Tibial nerve (tissue), 4 donors: ENCODE measurements at regions not wholly inside any gene's neighbourhood (a gene's known extent, or its start where the extent isn't known, plus 50 kb on each side); places are given as distances from the start of the nearest gene placed in this dataset.
"Not testable (repeated sequence)": the region's sequence is repeated elsewhere in the genome, so short reads cannot be mapped to it uniquely, and the experiment has no call there.

ENCODE experiments used
- DNase-seq, 2 donors: peaks; one replicate each; pipeline ENCODE4 v3.0.0-alpha.2; 2019; ENCODE audit warnings: low spot score in 2 of 2
- H3K27ac ChIP-seq, 4 donors: fragments of 200-600 bp; sonication (generic) in 3 of 4; one replicate each; pipeline ENCODE4 v1.5.1; 2017 to 2019; ENCODE audit warnings: mild to moderate bottlenecking in 1 of 4
- H3K27me3 ChIP-seq, 2 donors: fragments of 200-600 bp; sonication (generic) in 1 of 2; one replicate each; pipeline versions ENCODE4 v1.5.1 to v1.6.0; 2017 to 2019
- H3K36me3 ChIP-seq, 3 donors: fragments of 200-600 bp; sonication (generic); one replicate each; pipeline ENCODE4 v1.5.1; 2018 to 2019
- H3K4me1 ChIP-seq, 4 donors: fragments of 200-600 bp; sonication (generic) in 3 of 4; one replicate each; pipeline ENCODE4 v1.5.1; 2017 to 2019
- H3K4me3 ChIP-seq, 4 donors: fragments of 200-600 bp; sonication (generic) in 3 of 4; one replicate each; pipeline ENCODE4 v1.5.1; 2017 to 2019; ENCODE audit warnings: mild to moderate bottlenecking in 1 of 4, moderate library complexity in 1 of 4
- H3K9me3 ChIP-seq, 4 donors: fragments of 200-600 bp; sonication (generic) in 3 of 4; one replicate each; pipeline ENCODE4 v1.5.1; 2017 to 2019
- EP300 ChIP-seq, 2 donors: sonication (generic); formaldehyde crosslinking; IDR thresholded peaks; one replicate each; pipeline ENCODE4 v1.6.1; 2017; ENCODE audit warnings: antibody characterized with exemption in 2 of 2, mild to moderate bottlenecking in 1 of 2
- POLR2A ChIP-seq, 2 donors: fragments of 450-650 bp; IDR thresholded peaks; one replicate each; pipeline ENCODE4 v1.6.1; 2017; ENCODE audit warnings: antibody characterized with exemption in 2 of 2, mild to moderate bottlenecking in 2 of 2, moderate library complexity in 2 of 2
- WGBS, 2 donors: methylation state at CpG; one replicate each; pipeline ENCODE4 v1.1.5; 2018; 5-methylcytosine and 5-hydroxymethylcytosine counted together
- TF ChIP-seq, protein P1 (sequence below), 5 experiments: fragments of 200-600 bp in 3 of 5; fragments of 450-650 bp in 2 of 5; sonication (generic) in 3 of 5; IDR thresholded peaks; one replicate each; pipeline ENCODE4 v1.5.1; 2016 to 2019; ENCODE audit warnings: antibody characterized with exemption in 5 of 5, mild to moderate bottlenecking in 3 of 5, moderate library complexity in 2 of 5

DNA sequence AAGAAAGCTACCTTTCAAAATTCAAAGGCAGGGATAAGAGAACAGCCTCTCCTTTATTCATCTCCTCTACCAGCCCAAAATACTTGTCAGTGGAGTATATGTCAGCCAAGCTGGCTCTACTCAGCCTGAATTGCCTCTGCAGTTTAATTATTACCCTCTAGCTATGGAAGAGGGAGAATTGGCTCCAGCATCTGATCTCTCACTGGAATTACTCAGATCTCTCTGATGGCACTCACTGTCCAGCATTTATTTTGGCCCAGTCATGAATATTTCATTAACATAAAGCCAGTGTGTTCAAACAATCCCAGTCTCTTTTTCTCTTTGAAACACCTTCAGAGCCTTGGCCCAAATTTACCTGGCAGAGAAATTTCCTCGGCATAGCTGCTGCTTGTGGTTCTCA lies 58.6 kb upstream of the TMEM108 start:
- Histone ChIP-seq H3K9me3 (peaks cover 0 to 15% (median 0%) of the 10 kb centered on the region in 4 donors), H3K4me3 (no peak overlapping the region), H3K36me3 (no peaks in the 10 kb centered on the region), H3K27me3 (no peaks in the 10 kb centered on the region), H3K4me1 (no peaks in the 10 kb centered on the region), H3K27ac (no peak overlapping the region)
- 93 to 100% methylated on average over 1 of the region's 1 CpG for WGBS, 2 donors
- no peak for TF ChIP-seq EP300 (IDR thresholded peaks at IDR 0.05)
- no peak for TF ChIP-seq POLR2A (IDR thresholded peaks at IDR 0.05)
- TF ChIP-seq, protein P1, sequence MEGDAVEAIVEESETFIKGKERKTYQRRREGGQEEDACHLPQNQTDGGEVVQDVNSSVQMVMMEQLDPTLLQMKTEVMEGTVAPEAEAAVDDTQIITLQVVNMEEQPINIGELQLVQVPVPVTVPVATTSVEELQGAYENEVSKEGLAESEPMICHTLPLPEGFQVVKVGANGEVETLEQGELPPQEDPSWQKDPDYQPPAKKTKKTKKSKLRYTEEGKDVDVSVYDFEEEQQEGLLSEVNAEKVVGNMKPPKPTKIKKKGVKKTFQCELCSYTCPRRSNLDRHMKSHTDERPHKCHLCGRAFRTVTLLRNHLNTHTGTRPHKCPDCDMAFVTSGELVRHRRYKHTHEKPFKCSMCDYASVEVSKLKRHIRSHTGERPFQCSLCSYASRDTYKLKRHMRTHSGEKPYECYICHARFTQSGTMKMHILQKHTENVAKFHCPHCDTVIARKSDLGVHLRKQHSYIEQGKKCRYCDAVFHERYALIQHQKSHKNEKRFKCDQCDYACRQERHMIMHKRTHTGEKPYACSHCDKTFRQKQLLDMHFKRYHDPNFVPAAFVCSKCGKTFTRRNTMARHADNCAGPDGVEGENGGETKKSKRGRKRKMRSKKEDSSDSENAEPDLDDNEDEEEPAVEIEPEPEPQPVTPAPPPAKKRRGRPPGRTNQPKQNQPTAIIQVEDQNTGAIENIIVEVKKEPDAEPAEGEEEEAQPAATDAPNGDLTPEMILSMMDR (IDR thresholded peaks at IDR 0.05), result no peak
- DNase-seq, result no peak

DNA sequence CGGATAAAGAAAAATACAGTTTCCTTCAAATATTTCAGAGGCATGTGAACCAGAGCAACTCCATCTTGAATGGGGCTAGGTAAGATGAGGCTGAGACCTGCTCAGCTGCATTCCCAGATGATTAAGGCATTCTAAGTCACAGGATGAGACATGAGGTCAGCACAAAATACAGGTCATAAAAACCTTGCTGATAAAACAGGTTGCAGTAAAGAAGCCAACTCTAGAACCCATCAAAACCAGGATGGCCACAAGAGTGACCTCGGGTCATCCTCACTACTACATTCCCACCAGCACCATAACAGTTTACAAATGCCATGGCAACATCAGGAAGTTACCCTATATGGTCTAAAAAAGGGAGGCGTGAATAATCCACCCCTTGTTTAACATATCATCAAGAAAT lies 59.2 kb upstream of the TMEM108 start:
- not testable (repeated sequence) for H3K27ac ChIP-seq, H3K4me3 ChIP-seq, H3K36me3 ChIP-seq, H3K4me1 ChIP-seq, DNase-seq, H3K27me3 ChIP-seq
- WGBS, 2 donors, result 80 to 82% methylated on average over 3 of the region's 3 CpGs
- peaks cover 0 to 15% (median 0%) of the 10 kb centered on the region in 4 donors for H3K9me3 ChIP-seq

DNA sequence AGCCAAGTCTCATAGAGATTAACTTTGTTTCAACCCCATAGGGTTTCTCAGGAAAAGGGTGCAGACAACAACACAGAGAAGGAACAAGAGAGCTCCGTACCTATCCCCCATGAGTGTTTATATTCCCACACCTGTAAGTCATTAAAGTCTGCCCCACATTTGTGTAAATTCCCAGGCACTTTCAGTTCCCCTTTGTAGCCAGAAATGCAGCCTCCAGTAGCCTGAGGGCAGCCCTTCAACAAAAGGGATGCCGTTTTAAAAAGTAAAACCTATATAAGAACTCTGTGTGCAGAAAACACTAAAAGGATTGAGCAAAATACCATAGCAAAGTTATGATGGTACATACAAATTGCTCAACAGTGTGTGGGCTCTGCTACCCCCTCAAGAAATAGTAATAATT lies 59.7 kb upstream of the TMEM108 start:
- H3K36me3 ChIP-seq, result no peaks in the 10 kb centered on the region
- H3K4me1 ChIP-seq, result no peaks in the 10 kb centered on the region
- DNase-seq, result no peak
- WGBS, 2 donors, result 32 to 44% methylated on average over 2 of the region's 2 CpGs
- no peaks in the 10 kb centered on the region for H3K27me3 ChIP-seq
- H3K4me3 ChIP-seq, result no peak overlapping the region
- TF ChIP-seq EP300 (IDR thresholded peaks at IDR 0.05), result no peak
- TF ChIP-seq, protein P1 (IDR thresholded peaks at IDR 0.05), result no peak
- no peak for TF ChIP-seq POLR2A (IDR thresholded peaks at IDR 0.05)
- no peak overlapping the region for H3K27ac ChIP-seq
- peaks cover 0 to 15% (median 0%) of the 10 kb centered on the region in 4 donors for H3K9me3 ChIP-seq

DNA sequence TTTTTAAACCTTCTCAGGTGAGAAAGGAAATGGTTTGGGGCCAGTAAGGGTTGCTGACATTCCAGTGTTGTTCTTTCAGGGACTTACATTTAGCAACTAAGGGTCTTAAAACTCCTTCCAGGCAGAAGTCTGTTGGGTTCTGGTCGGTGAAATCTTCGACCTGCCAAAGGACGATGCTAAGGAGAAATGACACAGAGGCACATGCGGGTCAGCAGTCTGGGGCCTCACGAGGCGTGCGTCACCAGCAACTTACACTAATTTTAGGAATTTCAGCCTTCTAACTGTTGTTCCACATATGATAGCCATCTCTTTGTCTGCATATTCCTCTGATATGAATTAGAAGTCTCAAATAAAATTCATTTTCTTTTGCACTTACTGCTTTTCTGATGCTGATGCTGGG lies 64.1 kb upstream of the TMEM108 start:
- TF ChIP-seq POLR2A (IDR thresholded peaks at IDR 0.05) (no peak), EP300 (IDR thresholded peaks at IDR 0.05) (no peak)
- TF ChIP-seq, protein P1 (IDR thresholded peaks at IDR 0.05), result no peak
- no peak for DNase-seq
- no peak overlapping the region for H3K27ac ChIP-seq
- H3K9me3 ChIP-seq, result no peaks in the 10 kb centered on the region
- H3K36me3 ChIP-seq, result no peaks in the 10 kb centered on the region
- WGBS, 2 donors, result 64 to 74% methylated on average over 7 of the region's 7 CpGs
- H3K4me1 ChIP-seq, result no peaks in the 10 kb centered on the region
- no peak overlapping the region for H3K4me3 ChIP-seq
- H3K27me3 ChIP-seq, result no peaks in the 10 kb centered on the region

DNA sequence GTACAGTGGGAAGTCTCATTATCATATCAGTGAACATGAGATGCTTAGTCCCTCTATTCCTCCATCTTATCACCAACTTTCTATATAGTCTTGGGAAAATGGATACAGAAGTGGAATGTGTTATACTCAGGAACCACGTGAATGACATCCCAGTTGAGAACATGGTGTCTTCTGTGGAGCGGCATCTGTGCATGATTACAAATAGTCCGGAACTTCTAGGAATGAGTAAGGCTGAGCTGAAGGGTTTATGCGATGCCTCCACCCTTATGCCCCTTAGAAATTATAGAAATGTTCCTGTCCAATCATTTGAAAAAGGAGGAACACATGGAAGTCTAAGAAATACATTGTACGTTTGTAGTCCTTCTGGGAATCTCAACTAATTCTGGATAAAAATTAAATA lies 64.8 kb upstream of the TMEM108 start:
- WGBS, 2 donors, result 83 to 90% methylated on average over 5 of the region's 5 CpGs
- H3K36me3 ChIP-seq, result no peaks in the 10 kb centered on the region
- DNase-seq, result no peak
- TF ChIP-seq POLR2A (IDR thresholded peaks at IDR 0.05) (no peak), EP300 (IDR thresholded peaks at IDR 0.05) (no peak)
- TF ChIP-seq, protein P1 (IDR thresholded peaks at IDR 0.05), result no peak
- H3K4me3 ChIP-seq, result no peak overlapping the region
- H3K4me1 ChIP-seq, result no peaks in the 10 kb centered on the region
- H3K27ac ChIP-seq, result no peak overlapping the region
- no peaks in the 10 kb centered on the region for H3K9me3 ChIP-seq
- H3K27me3 ChIP-seq, result no peaks in the 10 kb centered on the region

DNA sequence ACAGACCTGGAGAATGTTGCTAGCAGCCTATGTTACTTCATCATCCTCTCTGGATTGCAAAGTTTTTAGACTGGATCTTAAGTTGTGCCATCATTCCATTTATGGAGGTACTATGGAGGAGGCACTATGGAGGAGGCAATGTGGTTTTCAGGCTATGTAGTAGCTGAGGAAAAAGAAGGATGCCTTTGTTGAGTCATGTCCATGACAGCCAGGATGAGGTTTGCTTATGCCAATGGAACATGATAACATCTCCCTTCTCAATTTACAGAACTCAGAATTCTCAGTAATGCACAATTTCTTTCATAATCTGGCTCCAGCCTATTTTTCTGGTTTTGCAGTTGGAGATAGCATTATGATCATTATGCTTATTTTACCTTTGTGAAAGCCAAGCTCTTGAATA lies 65.9 kb upstream of the TMEM108 start:
- no peaks in the 10 kb centered on the region for H3K4me1 ChIP-seq
- H3K9me3 ChIP-seq, result no peaks in the 10 kb centered on the region
- no peak overlapping the region for H3K4me3 ChIP-seq
- no peaks in the 10 kb centered on the region for H3K27me3 ChIP-seq
- no peaks in the 10 kb centered on the region for H3K36me3 ChIP-seq
- no peak for TF ChIP-seq EP300 (IDR thresholded peaks at IDR 0.05)
- no peak overlapping the region for H3K27ac ChIP-seq
- no peak for DNase-seq
